Neuronal stem cell (in vitro differentiated cells): ENCODE measurements at regions not wholly inside any gene's neighbourhood (a gene's known extent, or its start where the extent isn't known, plus 50 kb on each side); places are given as distances from the start of the nearest gene placed in this dataset.
"Not testable (repeated sequence)": the region's sequence is repeated elsewhere in the genome, so short reads cannot be mapped to it uniquely, and the experiment has no call there.

Experiments
- DNase-seq: peaks from one replicate; pipeline ENCODE4 v3.0.0-alpha.2; 2013; ENCODE audit warnings: low spot score
- H2AFZ ChIP-seq: one replicate; pipeline ENCODE4 v1.6.1; 2013; ENCODE audit warnings: mild to moderate bottlenecking, low read length, inconsistent platforms
- H2AK5ac ChIP-seq: 2 replicates; pipeline ENCODE4 v1.6.1; 2013; ENCODE audit warnings: low read depth, mild to moderate bottlenecking, inconsistent platforms, low read length, moderate library complexity, mixed read lengths
- H2BK120ac ChIP-seq: 2 replicates; pipeline ENCODE4 v1.6.1; 2013; ENCODE audit warnings: low read depth, mild to moderate bottlenecking, inconsistent platforms, low read length, moderate library complexity, mixed read lengths
- H2BK12ac ChIP-seq: one replicate; pipeline ENCODE4 v1.6.1; 2013; ENCODE audit warnings: low read length, inconsistent platforms
- H2BK15ac ChIP-seq: 2 replicates; pipeline ENCODE4 v1.6.1; 2013; ENCODE audit warnings: mild to moderate bottlenecking, low read length, inconsistent platforms, mixed read lengths
- H2BK5ac ChIP-seq: one replicate; pipeline ENCODE4 v1.6.1; 2013; ENCODE audit warnings: inconsistent platforms, mild to moderate bottlenecking, low read length, moderate library complexity
- H3K14ac ChIP-seq: one replicate; pipeline ENCODE4 v1.6.1; 2013; ENCODE audit warnings: low read length, inconsistent platforms
- H3K18ac ChIP-seq: 2 replicates; pipeline ENCODE4 v1.6.1; 2013; ENCODE audit warnings: low read length, inconsistent platforms
- H3K23ac ChIP-seq: 2 replicates; pipeline ENCODE4 v1.6.1; 2013; ENCODE audit warnings: low read depth, mild to moderate bottlenecking, mixed read lengths, low read length, inconsistent platforms; ENCODE audit not compliant: poor library complexity
- H3K27ac ChIP-seq: replicated peaks from 3 replicates; pipeline ENCODE4 v1.5.1; 2013; ENCODE audit warnings: low read length, inconsistent platforms
- H3K27me3 ChIP-seq, 3 experiments: 2 replicates each; pipeline ENCODE4 v1.6.1; 2013; ENCODE audit warnings: low read length in 3 of 3, mild to moderate bottlenecking in 2 of 3, inconsistent platforms in 1 of 3, low read depth in 1 of 3, mixed read lengths in 1 of 3, moderate library complexity in 1 of 3; ENCODE audit not compliant: control insufficient read depth in 3 of 3, insufficient read depth in 3 of 3
- H3K36me3 ChIP-seq, 2 donors: replicated peaks in 1 of 2; 2 replicates each; pipeline ENCODE4 v1.6.1; 2013; ENCODE audit warnings: low read length in 2 of 2; ENCODE audit not compliant: control insufficient read depth in 2 of 2, insufficient read depth in 2 of 2
- H3K4ac ChIP-seq: 2 replicates; pipeline ENCODE4 v1.6.1; 2013; ENCODE audit warnings: inconsistent platforms, mild to moderate bottlenecking, low read length, moderate library complexity
- H3K4me1 ChIP-seq, 2 donors: 1 replicate in 1 of 2; 2 replicates in 1 of 2; pipeline ENCODE4 v1.6.1; 2013; ENCODE audit warnings: low read length in 2 of 2, low read depth in 1 of 2; ENCODE audit not compliant: control insufficient read depth in 2 of 2, insufficient read depth in 1 of 2
- H3K4me2 ChIP-seq: one replicate; pipeline ENCODE4 v1.6.1; 2013; ENCODE audit warnings: mild to moderate bottlenecking, low read length, inconsistent platforms; ENCODE audit not compliant: insufficient read depth, poor library complexity, severe bottlenecking
- H3K4me3 ChIP-seq, 2 donors: 2 replicates each; pipeline ENCODE4 v1.5.1; 2013; ENCODE audit warnings: low read length in 2 of 2, mild to moderate bottlenecking in 2 of 2, inconsistent platforms in 1 of 2, moderate library complexity in 1 of 2
- H3K79me1 ChIP-seq: one replicate; pipeline ENCODE4 v1.6.1; 2013; ENCODE audit warnings: low read depth, mild to moderate bottlenecking, inconsistent platforms, low read length, moderate library complexity
- H3K9ac ChIP-seq: one replicate; pipeline ENCODE4 v1.6.1; 2013; ENCODE audit warnings: mild to moderate bottlenecking, low read depth, low read length, inconsistent platforms; ENCODE audit not compliant: poor library complexity
- H3K9me3 ChIP-seq, 2 donors: replicated peaks in 1 of 2; 2 replicates each; pipeline versions ENCODE3 to v1.6.1; 2013; ENCODE audit warnings: low read length in 2 of 2, mild to moderate bottlenecking in 2 of 2, inconsistent platforms in 1 of 2, low read depth in 1 of 2, mixed read lengths in 1 of 2, moderate library complexity in 1 of 2; ENCODE audit not compliant: control insufficient read depth in 2 of 2, insufficient read depth in 1 of 2
- H4K8ac ChIP-seq: one replicate; pipeline ENCODE4 v1.6.1; 2013; ENCODE audit warnings: low read depth, mild to moderate bottlenecking, inconsistent platforms, low read length, moderate library complexity
- H4K91ac ChIP-seq: one replicate; pipeline ENCODE4 v1.6.1; 2013; ENCODE audit warnings: low read length, low read depth, mild to moderate bottlenecking, inconsistent platforms; ENCODE audit not compliant: poor library complexity
- WGBS, 2 donors: extraction: QIAGEN DNeasy Blood & Tissue Kit; methylation state at CpG; one replicate each; pipeline ENCODE4 v1.1.7; 2013; ENCODE audit warnings: missing lambda C conversion rate in 2 of 2, mixed read lengths in 1 of 2; ENCODE audit not compliant: insufficient read length in 2 of 2, insufficient replicate concordance in 1 of 2; ENCODE audit errors: extremely low coverage in 2 of 2; 5-methylcytosine and 5-hydroxymethylcytosine counted together

DNA sequence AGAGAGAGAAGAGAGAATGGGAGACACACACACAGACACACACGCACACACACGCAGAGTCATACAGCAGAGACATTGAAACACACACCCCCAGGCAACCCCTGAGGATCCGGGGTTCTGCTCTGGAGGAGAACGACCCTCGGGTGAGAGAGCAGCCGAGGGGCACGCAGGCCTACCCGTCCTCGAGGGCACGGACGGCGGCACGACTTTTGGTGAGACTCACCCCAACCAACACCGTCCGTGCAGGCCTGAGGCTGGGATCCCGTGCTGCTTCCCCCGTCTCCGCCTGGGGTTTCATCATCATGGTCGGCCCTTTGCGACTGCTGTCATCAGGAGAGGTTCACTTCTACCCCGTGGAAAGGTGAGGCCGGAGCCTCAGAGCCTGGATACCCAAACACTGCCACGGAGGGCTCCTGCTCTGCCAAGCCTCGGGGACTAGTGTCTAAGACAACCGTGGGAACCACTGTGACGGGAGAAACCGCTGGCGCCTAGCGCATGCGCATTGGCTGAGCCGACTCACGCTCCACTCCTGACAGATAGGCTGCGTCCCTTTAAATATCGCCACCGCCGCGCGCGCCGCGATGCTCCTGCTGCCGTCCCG is 703.4 kb upstream of the TPTE start:
- not testable (repeated sequence) for H3K27ac ChIP-seq, H4K91ac ChIP-seq, H3K23ac ChIP-seq, H2BK5ac ChIP-seq, H3K9ac ChIP-seq, H4K8ac ChIP-seq, H2BK12ac ChIP-seq, H3K79me1 ChIP-seq, H2AFZ ChIP-seq, H3K36me3 ChIP-seq, DNase-seq, H2AK5ac ChIP-seq, H2BK15ac ChIP-seq, H3K4me1 ChIP-seq, H3K14ac ChIP-seq, H3K18ac ChIP-seq, H3K9me3 ChIP-seq, H3K27me3 ChIP-seq, H2BK120ac ChIP-seq, H3K4ac ChIP-seq, H3K4me2 ChIP-seq, H3K4me3 ChIP-seq
- no CpG with 5 or more reads among the region's 43 CpGs for WGBS, 2 donors

DNA sequence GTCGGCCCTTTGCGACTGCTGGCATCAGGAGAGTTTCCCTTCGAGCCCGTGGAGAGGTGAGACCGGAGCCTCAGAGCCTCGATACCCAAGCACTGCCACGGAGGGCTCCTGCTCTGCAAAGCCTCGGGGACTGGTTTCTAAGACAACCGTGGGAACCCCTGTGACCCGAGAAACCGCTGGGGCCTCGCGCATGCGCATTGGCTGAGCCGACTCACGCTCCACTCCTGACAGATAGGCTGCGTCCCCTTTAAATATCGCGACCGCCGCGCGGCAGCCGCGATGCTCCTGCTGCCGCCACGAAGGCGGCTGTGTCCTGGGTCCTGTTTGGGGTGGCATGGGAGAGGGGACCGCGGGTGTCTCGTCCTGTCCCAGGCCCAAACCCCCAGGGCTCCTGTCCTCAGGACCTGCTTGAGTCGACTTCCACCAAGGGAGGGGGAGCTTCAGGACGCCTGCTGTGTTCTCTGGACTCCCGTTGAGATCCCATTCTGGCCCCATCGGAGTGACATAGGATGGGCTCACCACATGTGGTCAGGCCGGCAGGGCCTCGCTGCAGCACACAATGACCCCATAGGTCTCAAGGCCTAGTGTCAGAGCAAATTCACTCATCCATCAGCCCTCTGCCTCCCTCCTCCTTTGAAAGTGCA is 701.7 kb upstream of the TPTE start:
- H4K8ac ChIP-seq, H3K4me3 ChIP-seq, H4K91ac ChIP-seq, H3K9ac ChIP-seq, H2AFZ ChIP-seq, H3K27ac ChIP-seq, H3K36me3 ChIP-seq, H2BK120ac ChIP-seq, DNase-seq, H3K27me3 ChIP-seq, H3K14ac ChIP-seq, H3K79me1 ChIP-seq, H2BK15ac ChIP-seq, H3K23ac ChIP-seq, H3K9me3 ChIP-seq, H2AK5ac ChIP-seq, H3K4ac ChIP-seq, H3K18ac ChIP-seq, H2BK12ac ChIP-seq, H3K4me2 ChIP-seq, H3K4me1 ChIP-seq, H2BK5ac ChIP-seq: not testable (repeated sequence)
- WGBS, 2 donors = no CpG with 5 or more reads among the region's 37 CpGs

DNA sequence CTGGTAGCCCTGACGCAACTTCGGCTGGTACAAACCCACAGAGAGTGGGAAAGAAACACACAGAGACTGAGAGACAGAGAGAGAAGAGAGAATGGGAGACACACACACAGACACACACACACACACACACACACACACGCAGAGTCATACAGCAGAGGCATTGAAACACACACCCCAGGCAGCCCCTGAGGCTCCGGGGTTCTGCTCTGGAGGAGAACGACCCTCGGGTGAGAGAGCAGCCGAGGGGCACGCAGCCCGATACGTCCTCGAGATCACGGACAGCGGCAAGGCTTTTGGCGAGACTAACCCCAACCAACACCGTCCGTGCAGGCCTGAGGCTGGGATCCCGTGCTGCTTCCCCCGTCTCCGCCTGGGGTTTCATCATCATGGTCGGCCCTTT is 700.8 kb upstream of the TPTE start:
- not testable (repeated sequence) for H2BK12ac ChIP-seq, H2AK5ac ChIP-seq
- WGBS, 2 donors = no CpG with 5 or more reads among the region's 20 CpGs

DNA sequence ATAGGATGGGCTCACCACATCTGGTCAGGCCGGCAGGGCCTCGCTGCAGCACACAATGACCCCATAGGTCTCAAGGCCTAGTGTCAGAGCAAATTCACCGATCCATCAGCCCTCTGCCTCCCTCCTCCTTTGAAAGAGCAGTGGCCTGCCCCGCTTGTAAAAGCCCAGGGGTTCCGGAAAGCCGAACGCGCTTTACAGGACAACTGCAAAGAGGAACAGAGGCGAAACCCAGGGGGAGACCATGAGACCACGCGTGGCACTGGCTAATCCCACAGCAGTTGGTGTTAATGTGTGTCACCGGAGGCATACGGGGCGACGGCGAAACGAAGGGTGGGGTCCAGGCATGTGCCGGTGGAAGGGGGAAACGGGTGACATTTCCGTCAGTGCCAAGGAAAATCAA is 699.9 kb upstream of the TPTE start:
- H4K8ac ChIP-seq, H2AK5ac ChIP-seq, H2BK12ac ChIP-seq, H3K27ac ChIP-seq, H3K4ac ChIP-seq, H3K18ac ChIP-seq, H2AFZ ChIP-seq, H3K4me2 ChIP-seq, H3K4me3 ChIP-seq, H3K27me3 ChIP-seq, H4K91ac ChIP-seq, H3K9ac ChIP-seq, H2BK5ac ChIP-seq, H3K14ac ChIP-seq, H3K79me1 ChIP-seq, H2BK15ac ChIP-seq, H3K36me3 ChIP-seq, H3K4me1 ChIP-seq, H3K23ac ChIP-seq, H2BK120ac ChIP-seq, DNase-seq, H3K9me3 ChIP-seq: not testable (repeated sequence)
- no CpG with 5 or more reads among the region's 20 CpGs for WGBS, 2 donors

More for the DNA sequence above, 700.8 kb upstream of the TPTE start:
- not testable (repeated sequence) for H3K23ac ChIP-seq, H3K9me3 ChIP-seq, H2BK120ac ChIP-seq, H3K79me1 ChIP-seq, H3K18ac ChIP-seq, H4K91ac ChIP-seq, H3K36me3 ChIP-seq, H2BK15ac ChIP-seq, H3K4ac ChIP-seq, H2AFZ ChIP-seq, H3K27ac ChIP-seq, H2BK5ac ChIP-seq, DNase-seq, H3K4me2 ChIP-seq, H3K14ac ChIP-seq, H3K4me3 ChIP-seq, H3K9ac ChIP-seq, H3K27me3 ChIP-seq, H3K4me1 ChIP-seq, H4K8ac ChIP-seq
